SK-N-MC (cell line): ENCODE measurements at regions not wholly inside any gene's neighbourhood (a gene's known extent, or its start where the extent isn't known, plus 50 kb on each side); places are given as distances from the start of the nearest gene placed in this dataset.

ENCODE experiments used
- FOXP2 ChIP-seq: optimal IDR thresholded peaks from 2 replicates; pipeline ENCODE3; 2011; ENCODE audit warnings: mild to moderate bottlenecking, moderate library complexity; ENCODE audit not compliant: insufficient read depth; ENCODE audit errors: extremely low read length, control extremely low read depth
- POLR2AphosphoS5 ChIP-seq: IDR thresholded peaks from 2 replicates; pipeline ENCODE4 v1.6.1; 2012; ENCODE audit warnings: mild to moderate bottlenecking, low read depth, low read length, borderline replicate concordance

GRCh38 chr10:22158426-22158825, 59.4 kb downstream of the EBLN1 start:
- TF ChIP-seq POLR2AphosphoS5 = no peak
- no peak for TF ChIP-seq FOXP2
